Endodermal cell (in vitro differentiated cells): ENCODE measurements at regions not wholly inside any gene's neighbourhood (a gene's known extent, or its start where the extent isn't known, plus 50 kb on each side); places are given as distances from the start of the nearest gene placed in this dataset.

ENCODE experiments used
- DNase-seq: peaks from one replicate; pipeline ENCODE4 v3.0.0-alpha.2; 2017
- H3K27ac ChIP-seq: 2 replicates; pipeline ENCODE4 v1.5.1; 2013; ENCODE audit warnings: mild to moderate bottlenecking, low read depth, low read length, moderate library complexity
- H3K27me3 ChIP-seq: 2 replicates; pipeline ENCODE4 v1.6.1; 2013; ENCODE audit warnings: mild to moderate bottlenecking, low read length, moderate library complexity; ENCODE audit not compliant: insufficient read depth, control insufficient read depth, poor library complexity, severe bottlenecking
- H3K36me3 ChIP-seq: 2 replicates; pipeline ENCODE4 v1.7.0; 2013; ENCODE audit warnings: mild to moderate bottlenecking, low read length, moderate library complexity; ENCODE audit not compliant: control insufficient read depth, insufficient read depth
- H3K4me1 ChIP-seq: one replicate; pipeline ENCODE4 v1.7.0; 2013; ENCODE audit warnings: low read length; ENCODE audit not compliant: control insufficient read depth, insufficient read depth
- H3K4me3 ChIP-seq: 2 replicates; pipeline ENCODE4 v1.5.1; 2013; ENCODE audit warnings: mild to moderate bottlenecking, low read length, moderate library complexity
- H3K9ac ChIP-seq: 2 replicates; pipeline ENCODE4 v1.6.1; 2013; ENCODE audit warnings: mild to moderate bottlenecking, low read length, moderate library complexity; ENCODE audit not compliant: poor library complexity, severe bottlenecking; ENCODE audit errors: extremely low read depth
- H3K9me3 ChIP-seq: 2 replicates; pipeline ENCODE4 v1.6.1; 2013; ENCODE audit warnings: mild to moderate bottlenecking, low read length, moderate library complexity; ENCODE audit not compliant: control insufficient read depth
- H3K27ac Mint-ChIP-seq: 2 replicates; pipeline ENCODE4 v1.8.0; 2020; ENCODE audit warnings: mixed read lengths
- H3K27me3 Mint-ChIP-seq: 2 replicates; pipeline ENCODE4 v1.8.0; 2021; ENCODE audit warnings: mild to moderate bottlenecking, mixed read lengths; ENCODE audit not compliant: insufficient read depth
- H3K36me3 Mint-ChIP-seq: 2 replicates; pipeline ENCODE4 v1.8.0; 2020; ENCODE audit warnings: low read depth, mixed read lengths
- H3K4me1 Mint-ChIP-seq: 2 replicates; pipeline ENCODE4 v1.8.0; 2020; ENCODE audit warnings: mixed read lengths
- H3K4me3 Mint-ChIP-seq: 2 replicates; pipeline ENCODE4 v1.8.0; 2020; ENCODE audit warnings: mild to moderate bottlenecking, moderate library complexity, mixed read lengths
- H3K9me3 Mint-ChIP-seq: 2 replicates; pipeline ENCODE4 v1.8.0; 2020; ENCODE audit warnings: mild to moderate bottlenecking, mixed read lengths
- CTCF ChIP-seq: fragments of 200-600 bp; sonication (generic); conservative IDR thresholded peaks from 2 replicates; pipeline ENCODE4 v1.5.0; 2021; ENCODE audit warnings: antibody characterized with exemption, mild to moderate bottlenecking
- WGBS, 2 experiments: methylation state at CpG; one replicate each; pipeline versions ENCODE4 v1.1.5 to v1.1.7; 2013; ENCODE audit warnings: missing lambda C conversion rate in 2 of 2, mixed read lengths in 1 of 2; ENCODE audit not compliant: insufficient coverage in 1 of 2, insufficient read length in 1 of 2; 5-methylcytosine and 5-hydroxymethylcytosine counted together

GRCh38 chr5:74504463-74504862, 136.1 kb downstream of the ENC1 start:
- Mint-ChIP-seq H3K9me3 (no peaks in the 10 kb centered on the region), H3K4me1 (peaks cover 56% of the 10 kb centered on the region), H3K27me3 (peaks cover 14% of the 10 kb centered on the region), H3K36me3 (no peaks in the 10 kb centered on the region), H3K4me3 (no peak overlapping the region), H3K27ac (no peak overlapping the region)
- Histone ChIP-seq H3K4me1 (peaks cover 9% of the 10 kb centered on the region), H3K27me3 (no peaks in the 10 kb centered on the region), H3K4me3 (no peak overlapping the region), H3K36me3 (no peaks in the 10 kb centered on the region), H3K9ac (no peak overlapping the region), H3K27ac (no peak overlapping the region), H3K9me3 (no peaks in the 10 kb centered on the region)
- 94 to 100% methylated on average over 1 to 3 of the region's 3 CpGs for WGBS, 2 experiments
- TF ChIP-seq CTCF: no peak
- DNase-seq: no peak

- Mint-ChIP-seq H3K36me3 (no peaks in the 10 kb centered on the region), H3K9me3 (no peaks in the 10 kb centered on the region), H3K4me3 (no peak overlapping the region), H3K4me1 (peaks cover 48% of the 10 kb centered on the region), H3K27me3 (peaks cover 11% of the 10 kb centered on the region), H3K27ac (no peak overlapping the region)
- Histone ChIP-seq H3K27me3 (no peaks in the 10 kb centered on the region), H3K4me3 (no peak overlapping the region), H3K27ac (no peak overlapping the region), H3K9ac (no peak overlapping the region), H3K9me3 (no peaks in the 10 kb centered on the region), H3K4me1 (peaks cover 5% of the 10 kb centered on the region), H3K36me3 (no peaks in the 10 kb centered on the region)
- WGBS, 2 experiments: 60 to 91% methylated on average over 1 to 3 of the region's 3 CpGs
- no peak for DNase-seq
- TF ChIP-seq CTCF: no peak
Observed at GRCh38 chr5:74502479-74502950, 138.0 kb downstream of the ENC1 start.

- Histone ChIP-seq H3K4me3 (no peak overlapping the region), H3K9me3 (no peaks in the 10 kb centered on the region), H3K36me3 (no peaks in the 10 kb centered on the region), H3K9ac (no peak overlapping the region), H3K27me3 (no peaks in the 10 kb centered on the region), H3K27ac (no peak overlapping the region), H3K4me1 (peaks cover 3% of the 10 kb centered on the region)
- H3K27ac Mint-ChIP-seq: no peak overlapping the region
- peaks cover 11% of the 10 kb centered on the region for H3K27me3 Mint-ChIP-seq
- no peaks in the 10 kb centered on the region for H3K36me3 Mint-ChIP-seq
- TF ChIP-seq CTCF: no peak
- H3K4me1 Mint-ChIP-seq: peaks cover 42% of the 10 kb centered on the region
- 93 to 100% methylated on average over 1 to 5 of the region's 5 CpGs for WGBS, 2 experiments
- no peaks in the 10 kb centered on the region for H3K9me3 Mint-ChIP-seq
- no peak for DNase-seq
- H3K4me3 Mint-ChIP-seq: no peak overlapping the region
Observed at GRCh38 chr5:74501674-74502478, 138.7 kb downstream of the ENC1 start.
